GM21529 (cell line): ENCODE measurements at regions not wholly inside any gene's neighbourhood (a gene's known extent, or its start where the extent isn't known, plus 50 kb on each side); places are given as distances from the start of the nearest gene placed in this dataset.
"Not testable (repeated sequence)": the region's sequence is repeated elsewhere in the genome, so short reads cannot be mapped to it uniquely, and the experiment has no call there.

Source experiments
- ATAC-seq: cut with Tn5 transposase; IDR thresholded peaks from one replicate; pipeline ENCODE4 v1.9.1; 2021; ENCODE audit not compliant: unreplicated experiment

DNA sequence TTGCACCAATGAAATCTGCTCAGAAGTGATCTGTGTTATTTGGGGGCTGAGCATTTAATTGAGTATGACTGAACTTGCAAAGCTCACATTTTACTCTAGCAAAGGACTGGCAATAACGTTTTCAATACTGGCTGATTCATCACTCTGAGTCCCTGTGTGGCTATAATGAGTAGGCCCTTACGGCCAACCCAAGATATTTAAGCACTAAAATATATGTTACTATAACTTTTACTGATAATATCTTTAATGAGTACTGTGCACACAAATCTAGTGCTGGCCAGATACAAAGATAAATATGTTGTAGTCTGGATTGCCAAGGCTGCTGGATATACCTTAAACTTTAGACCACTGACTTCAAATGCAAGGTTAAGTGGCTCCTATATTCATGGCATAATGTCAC lies 436.4 kb upstream of the KCNMB2 start:
- no peak for ATAC-seq

DNA sequence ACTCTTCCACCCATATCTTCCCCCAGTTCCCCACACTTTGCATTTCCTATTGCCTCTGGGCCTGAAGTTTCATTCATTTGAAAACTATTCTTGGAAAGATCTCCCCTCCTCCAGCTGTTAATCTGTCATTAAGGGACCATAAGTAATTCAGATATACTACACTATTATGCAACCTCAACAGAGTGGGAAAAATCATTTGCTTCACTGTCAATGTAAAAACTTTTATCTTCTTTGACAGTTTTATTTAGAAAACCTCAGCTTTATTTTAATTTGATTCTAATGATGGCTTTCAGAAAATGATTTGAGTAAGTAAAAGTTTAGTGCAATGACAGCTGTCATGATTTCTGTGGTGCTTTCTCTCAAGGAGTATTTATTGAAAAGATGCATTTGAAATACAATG lies 435.3 kb upstream of the KCNMB2 start:
- ATAC-seq, result no peak

DNA sequence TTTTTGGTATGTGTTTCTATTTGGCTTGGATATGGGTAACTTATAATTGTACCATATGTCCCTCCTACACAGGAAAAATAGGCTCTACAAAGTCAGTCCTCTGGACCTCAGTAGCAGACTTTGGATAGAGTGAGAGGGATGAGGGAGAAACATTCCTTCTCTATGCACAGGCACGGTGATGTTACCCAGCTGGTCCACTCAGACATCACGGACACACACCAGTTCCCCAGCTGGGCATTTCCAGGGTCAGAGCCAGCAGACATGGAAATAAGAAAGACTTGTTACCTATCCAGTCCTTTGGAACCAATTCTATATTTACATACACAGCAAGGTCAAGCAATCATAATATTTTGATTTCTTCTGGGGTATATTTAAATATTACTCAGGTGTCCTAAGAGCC lies 433.1 kb upstream of the KCNMB2 start:
- no peak for ATAC-seq

DNA sequence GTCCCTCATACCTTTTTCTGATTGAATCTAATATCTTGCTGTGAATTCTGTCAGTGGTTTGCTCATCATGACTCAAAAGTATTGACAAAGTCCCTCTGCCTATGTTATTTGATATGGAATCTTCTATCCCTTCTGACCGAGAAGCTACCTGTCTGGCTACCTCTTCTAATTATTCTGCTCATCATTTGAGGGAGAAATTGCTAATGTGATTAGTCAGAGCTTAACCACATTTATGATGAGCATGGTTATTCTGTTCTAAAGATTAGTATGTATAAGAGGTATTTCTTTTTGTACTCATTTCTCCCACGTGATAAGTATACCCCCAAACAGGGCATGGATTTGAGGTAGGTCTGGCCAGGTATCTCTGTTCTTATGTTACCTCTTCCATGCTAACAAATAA lies 428.4 kb upstream of the KCNMB2 start:
- ATAC-seq, result no peak

DNA sequence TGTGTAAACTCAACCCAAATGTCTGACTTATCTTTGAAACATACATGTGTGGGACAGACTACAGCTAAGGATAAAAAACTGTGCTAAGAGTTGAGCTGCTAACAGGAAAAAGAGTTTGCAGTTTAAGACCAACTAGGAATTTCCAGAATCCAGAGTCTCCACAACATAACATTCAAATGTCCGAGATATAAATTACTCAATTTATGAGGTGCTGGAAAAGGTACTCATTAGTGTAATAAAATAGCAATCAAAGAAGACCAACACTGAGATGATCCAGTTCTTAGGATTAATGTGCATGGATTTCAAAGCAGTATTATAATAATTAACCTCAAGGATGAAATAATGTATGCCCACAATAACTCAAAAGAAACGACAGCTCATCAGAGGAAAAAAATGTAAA lies 426.5 kb upstream of the KCNMB2 start:
- no peak for ATAC-seq

DNA sequence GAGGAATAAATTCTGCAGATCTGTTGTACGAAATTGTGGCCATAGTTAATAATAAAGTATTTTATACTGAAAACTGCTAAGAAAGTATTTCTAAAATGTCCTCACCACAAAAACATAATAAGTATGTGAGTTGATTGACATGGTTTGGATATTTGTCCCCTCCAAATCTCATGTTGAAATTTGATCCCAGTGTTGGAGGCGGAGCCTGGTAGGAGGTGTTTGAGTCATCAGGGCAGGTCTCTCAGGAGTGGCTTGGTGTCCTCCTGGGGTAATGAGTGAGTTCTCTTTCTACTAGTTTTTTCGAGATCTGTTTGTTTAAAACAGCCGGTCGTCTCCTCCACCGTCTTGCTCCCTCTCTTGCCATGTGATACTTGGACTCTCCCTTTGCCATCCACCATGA lies 424.1 kb upstream of the KCNMB2 start:
- ATAC-seq, result no peak

DNA sequence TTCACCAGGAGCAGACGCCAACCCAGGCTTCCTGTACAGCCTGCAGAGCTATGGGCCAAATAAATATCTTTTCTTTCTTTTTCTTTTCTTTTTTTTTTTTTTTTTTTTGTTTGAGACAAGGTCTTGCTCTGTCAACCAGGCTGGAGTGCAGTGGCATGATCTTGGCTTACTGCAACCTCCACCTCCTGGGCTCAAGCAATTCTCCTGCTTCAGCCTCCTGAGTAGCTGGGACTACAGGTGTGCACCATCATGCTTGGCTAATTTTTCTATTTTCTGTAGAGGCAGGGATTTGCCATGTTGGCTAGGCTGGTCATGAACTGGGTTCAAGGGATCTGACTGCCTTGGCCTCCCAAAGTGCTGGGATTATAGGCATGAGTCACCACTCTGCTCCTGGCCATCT lies 423.7 kb upstream of the KCNMB2 start:
- not testable (repeated sequence) for ATAC-seq

DNA sequence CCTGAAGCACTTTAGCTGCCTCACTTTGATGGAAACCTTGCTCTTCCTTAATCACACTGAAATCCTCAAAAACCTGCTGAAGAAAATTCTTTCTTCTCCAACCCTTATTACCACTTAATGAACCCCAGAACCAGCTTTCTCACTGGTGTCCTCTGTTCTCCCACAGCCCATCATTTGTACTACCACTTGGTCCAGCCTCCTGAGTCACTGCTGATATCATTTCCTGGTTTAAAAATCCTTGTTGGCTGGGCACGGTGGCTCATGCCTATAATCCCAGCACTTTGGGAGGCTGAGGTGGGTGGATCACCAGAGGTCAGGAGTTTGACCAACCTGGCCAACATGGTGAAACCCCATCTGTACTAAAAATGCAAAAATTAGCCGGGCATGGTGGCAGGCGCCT lies 418.6 kb upstream of the KCNMB2 start:
- ATAC-seq, result no peak

DNA sequence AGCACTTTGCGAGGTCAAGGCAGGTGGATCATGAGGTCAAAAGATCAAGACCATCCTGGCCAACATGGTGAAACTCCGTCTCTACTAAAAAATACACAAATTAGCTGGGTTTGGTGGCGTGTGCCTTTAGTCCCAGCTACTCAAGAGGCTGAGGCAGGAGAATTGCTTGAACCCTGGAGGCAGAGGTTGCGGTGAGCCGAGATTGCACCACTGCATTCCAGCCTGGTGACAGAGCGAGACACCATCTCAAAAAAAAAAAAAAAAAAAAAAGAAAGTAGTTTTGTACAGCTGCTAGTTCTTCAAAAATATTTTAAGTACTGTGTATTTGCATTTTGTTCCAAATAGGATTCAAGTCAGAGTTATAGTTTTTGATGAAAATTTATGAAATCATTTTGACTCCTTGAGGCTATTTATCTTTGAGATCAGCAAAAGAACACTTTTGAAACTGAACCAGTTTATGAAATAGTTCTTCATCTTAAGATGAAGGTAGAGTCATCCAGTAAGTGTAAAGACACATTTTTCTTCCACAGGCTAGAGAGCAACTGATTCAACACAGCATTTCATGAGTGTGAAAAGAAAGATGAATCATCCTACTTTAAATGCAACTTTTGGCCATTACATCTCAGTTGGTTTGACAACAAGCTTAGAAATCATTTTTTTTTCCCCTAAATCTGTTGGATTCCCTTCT lies 416.5 kb upstream of the KCNMB2 start:
- ATAC-seq, result not testable (repeated sequence)

DNA sequence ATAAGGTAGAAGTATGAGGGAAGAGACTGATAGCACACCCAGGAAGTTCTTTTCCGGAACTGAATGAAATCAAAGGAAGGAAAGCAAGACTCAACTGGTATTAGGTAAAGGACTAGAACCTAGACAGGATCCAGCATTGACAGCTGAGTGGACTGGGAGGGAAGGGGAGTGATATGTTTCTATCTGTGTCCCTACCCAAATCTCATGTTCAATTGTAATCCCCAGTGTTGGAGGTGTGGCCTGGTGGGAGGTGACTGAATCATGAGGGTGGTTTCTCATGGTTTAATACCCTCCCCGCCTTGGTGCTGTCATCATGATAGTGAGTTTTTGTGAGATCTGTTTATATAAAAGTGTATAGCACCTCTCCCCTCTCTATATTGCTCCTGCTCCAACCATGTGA lies 415.9 kb upstream of the KCNMB2 start:
- no peak for ATAC-seq

DNA sequence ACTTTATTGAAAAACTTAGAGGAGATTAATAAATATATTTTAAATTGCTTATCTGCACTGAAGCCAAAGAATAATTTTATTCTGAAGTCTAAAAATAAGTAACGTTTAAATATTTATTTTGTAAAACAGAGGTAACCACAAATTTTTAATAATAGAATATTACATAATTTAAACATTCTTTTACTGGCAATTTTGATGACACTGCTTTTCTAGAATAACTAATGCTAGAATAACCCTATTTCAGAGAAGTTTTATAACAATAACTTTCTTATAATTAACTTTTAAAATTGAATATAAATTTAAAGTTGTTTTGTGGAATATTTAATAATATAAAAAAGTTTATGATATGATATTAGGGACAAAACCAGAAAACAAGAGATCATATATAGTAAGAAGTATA lies 409.6 kb upstream of the KCNMB2 start:
- ATAC-seq, result no peak

DNA sequence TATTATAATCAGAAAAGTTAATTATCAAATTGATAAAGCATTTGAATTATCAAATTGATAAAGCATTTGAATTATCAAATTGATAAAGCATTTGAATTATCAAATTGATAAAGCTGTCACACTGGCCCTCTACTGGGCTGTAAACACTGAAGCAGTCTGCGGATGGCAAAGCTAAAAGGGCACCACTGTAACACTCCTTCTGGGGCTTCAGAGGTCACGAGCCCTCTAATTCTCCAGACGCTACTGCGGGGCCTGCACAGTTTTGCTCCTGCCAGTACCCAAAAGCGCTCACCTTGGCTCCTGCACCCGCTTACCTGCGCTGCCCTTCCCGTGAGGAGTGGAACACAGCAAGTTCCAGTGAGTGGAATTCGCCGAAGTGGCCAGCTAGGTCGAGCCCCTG lies 409.0 kb upstream of the KCNMB2 start:
- no peak for ATAC-seq

DNA sequence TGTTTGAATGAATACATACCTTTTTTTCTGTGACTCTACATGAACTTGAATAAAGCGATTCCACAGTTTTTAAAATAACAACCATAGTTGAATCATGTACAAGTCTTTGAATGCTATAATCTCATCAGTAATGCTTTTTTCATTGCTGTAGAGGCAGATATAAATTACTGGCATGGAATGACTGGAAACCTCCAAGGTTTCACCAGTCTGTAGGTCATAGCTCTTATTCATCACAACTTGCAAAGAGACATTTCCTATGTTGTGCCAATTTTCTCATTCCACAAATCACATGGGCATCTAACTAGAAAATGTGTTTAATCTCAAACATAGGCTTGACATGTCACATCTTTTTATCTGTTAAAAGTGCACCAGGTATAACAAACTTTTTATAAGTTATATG lies 407.1 kb upstream of the KCNMB2 start:
- ATAC-seq, result no peak

DNA sequence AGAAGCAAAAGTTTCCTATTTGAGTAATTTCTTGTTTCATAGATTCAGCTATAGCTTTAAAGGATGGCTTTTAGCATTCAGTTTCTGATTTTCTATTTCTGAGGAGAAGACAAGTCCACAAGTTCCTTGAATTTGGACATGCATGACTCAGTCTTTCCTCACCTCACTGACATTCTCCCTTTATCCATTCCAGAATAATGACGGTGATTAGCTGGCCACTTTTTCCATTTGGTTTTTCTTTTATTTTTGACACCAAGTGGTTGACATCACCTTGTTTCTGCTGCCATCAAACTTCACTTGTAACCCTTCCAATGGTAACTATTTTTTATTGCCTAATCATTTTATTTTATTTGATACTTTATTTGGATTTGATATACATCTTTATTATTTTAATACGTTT lies 404.4 kb upstream of the KCNMB2 start:
- ATAC-seq, result no peak

DNA sequence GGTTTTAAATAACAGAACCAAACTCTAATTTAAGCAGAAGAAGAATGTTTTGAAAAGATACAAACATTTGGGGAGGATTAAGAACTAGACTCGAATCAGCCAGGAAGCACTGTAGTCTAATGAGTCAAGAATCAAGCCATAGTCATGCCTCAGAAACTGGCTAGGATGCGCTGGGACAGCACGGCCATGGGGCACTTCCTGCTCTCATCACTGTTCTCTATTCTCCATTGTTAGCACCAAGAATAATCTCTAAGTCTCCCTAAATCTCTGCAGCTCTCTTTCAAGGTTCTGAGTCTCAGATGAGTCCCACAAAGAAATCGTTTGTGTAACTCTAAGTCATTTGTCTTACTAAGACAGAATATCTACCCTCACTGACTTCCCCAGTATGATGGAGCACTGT lies 399.0 kb upstream of the KCNMB2 start:
- no peak for ATAC-seq

DNA sequence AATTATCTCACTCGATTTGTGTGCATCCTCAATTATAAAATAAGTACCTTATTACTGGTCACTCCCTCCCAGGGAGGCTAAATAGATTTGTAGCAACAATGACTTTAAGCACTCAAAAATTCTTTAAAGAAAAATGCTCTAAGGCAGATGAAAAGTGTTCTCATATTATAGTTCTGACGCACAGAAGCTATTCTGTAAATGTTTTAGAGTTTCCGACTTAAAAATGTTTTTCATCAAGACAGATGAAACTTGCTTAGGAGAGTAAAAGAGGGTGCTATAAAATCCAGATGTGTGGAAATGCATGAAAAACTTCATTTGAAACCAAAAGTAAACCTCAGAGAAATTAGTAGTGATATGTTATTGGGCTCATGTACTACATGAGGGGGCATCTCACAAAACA lies 398.4 kb upstream of the KCNMB2 start:
- no peak for ATAC-seq

DNA sequence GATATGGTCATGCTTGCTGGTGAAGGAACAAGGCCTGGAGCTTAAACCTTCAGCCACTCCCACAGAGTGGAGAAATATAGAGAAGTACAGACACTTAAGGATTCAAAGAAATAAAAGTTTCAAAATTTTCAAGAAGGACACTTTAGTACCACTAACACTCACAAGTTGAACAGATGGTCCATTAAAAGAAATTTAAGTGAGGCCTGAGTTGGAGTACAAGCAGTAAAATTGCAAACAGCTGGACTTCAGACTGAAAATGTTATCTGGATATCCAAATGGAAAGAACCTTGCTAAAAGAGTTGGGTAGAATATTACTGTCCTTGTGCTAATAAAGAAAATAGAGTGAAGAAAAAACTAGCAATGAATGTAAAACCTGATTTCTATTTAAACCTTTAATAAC lies 397.1 kb upstream of the KCNMB2 start:
- ATAC-seq, result no peak

DNA sequence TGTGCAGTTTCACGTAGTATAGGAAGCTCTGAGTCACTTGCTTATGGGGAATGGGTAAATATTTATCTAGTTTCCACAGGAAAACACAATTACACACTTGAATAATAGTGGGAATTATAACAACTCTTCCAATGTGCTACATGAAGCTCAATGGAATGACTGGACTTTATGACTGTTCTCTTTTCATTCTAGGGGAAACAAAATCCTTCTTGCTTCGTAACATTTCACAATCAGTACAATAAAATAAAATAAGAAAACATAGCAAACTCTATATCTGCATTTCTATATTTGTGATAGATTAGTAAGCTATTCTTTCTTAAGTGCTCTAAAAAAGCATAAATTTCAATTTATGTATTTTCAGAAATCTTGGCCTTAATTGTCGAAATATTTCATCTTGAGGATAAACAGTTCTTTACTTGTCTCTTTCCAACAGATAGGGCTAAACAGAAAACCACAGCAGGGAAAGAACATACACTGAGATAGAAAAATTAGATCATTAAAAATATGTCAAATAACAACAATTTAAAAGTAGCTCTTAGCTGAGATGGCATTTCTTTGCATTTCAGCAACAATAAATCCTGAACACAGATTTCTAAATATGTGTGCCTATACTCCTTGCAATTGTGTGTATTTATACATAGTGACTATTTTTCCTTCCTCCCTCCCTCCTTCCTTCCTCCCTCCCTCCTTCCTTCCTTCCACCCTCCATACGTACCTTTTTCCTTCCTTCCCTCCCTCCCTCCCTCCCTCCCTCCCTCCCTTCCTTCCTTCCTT lies 395.5 kb upstream of the KCNMB2 start:
- no peak for ATAC-seq

DNA sequence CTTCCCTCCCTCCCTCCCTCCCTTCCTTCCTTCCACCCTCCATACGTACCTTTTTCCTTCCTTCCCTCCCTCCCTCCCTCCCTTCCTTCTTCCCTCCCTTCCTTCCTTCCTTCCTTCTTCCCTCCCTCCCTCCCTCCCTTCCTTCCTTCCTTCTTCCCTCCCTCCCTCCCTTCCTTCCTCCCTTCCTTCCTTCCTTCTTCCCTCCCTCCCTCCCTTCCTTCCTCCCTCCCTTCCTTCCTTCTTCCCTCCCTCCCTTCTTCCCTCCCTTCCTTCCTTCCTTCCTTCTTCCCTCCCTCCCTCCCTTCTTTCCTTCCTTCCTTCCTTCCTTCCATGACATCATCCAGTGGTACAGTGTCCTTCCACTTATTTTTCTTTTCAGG lies 394.9 kb upstream of the KCNMB2 start:
- ATAC-seq, result not testable (repeated sequence)

DNA sequence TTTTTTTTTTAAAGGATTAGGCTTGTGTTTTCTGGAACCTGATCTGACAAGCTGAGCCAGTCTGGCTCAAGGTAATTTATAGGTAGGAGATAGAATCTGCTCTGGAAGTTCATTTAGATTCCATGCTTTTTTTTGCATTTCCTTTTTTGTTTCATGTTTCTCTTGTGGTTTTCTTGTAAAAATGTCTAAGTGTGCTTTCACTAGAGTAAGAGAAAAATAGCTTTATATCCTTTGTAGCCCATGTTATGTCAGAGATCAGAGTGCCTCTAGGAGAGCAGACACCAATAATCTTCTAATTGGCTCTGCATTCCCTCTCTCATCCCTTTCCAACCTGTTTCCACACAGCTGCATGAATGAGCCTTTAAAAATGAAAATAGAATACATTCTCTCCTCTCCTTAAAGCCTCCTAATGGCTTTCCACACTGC lies 389.8 kb upstream of the KCNMB2 start:
- no peak for ATAC-seq

DNA sequence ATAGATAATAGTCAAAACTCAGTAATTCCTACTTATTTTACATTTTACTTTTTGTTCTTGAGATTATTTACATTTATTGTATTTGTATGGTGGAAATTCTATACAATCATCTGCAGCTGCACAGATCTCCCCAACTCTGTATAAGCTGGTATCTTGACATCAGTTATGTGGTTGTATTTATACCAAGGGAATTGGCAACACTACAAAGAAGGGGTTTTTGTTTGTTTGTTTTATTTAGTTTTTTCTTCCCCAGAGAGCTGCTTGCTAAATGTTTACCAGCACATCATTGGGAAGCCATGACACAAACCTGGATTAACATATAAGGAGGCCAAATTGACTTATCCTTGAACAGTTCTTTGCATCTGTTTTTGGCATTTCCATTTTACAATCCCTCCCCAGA lies 389.2 kb upstream of the KCNMB2 start:
- no peak for ATAC-seq

DNA sequence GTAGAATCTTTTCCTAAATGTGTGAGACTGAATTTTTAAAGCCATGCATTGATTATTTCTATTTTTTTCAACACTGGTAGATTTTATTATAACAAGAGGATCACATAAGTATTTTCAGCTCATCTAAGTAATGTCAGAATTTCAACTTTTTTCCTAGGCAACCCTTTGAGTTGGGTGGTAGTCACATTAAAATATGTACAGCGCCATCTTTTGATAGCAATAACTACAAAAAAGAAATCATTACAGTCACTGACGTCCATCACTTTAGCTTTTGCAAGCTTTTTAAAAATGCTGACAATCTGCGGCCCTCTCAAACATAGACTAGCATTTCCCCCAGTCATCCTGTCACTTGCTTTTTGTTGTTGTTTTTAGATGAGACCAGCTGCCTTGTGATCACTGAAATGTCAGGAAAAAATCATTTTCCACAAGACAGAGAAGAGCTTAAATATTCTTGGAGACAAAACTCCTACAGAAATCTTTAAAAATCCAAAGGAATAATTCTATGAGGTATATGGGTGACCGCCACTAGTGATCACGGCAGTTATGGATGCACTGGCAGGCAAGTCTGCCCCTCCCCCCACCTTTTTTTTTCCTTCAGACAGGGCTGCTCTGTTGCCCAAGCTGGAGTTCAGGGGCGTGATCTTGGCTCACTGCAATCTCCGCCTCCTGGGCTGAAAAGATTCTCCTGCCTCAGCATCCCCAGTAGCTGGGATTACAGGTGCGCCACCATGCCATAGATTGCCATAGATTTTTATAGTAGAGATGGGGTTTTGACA lies 384.0 kb upstream of the KCNMB2 start:
- ATAC-seq, result no peak
